A549 (cell line): ENCODE measurements at regions not wholly inside any gene's neighbourhood (a gene's known extent, or its start where the extent isn't known, plus 50 kb on each side); places are given as distances from the start of the nearest gene placed in this dataset.

ENCODE experiments used
- NFE2L2 ChIP-seq: fragments of 150-350 bp; conservative IDR thresholded peaks from 2 replicates; pipeline ENCODE4 v1.6.1; 2014; ENCODE audit warnings: low read length
- PHF8 ChIP-seq: fragments of 200-600 bp; sonication (generic); IDR thresholded peaks from 2 replicates; pipeline ENCODE4 v1.6.1; 2016; ENCODE audit warnings: low read depth, mild to moderate bottlenecking, antibody characterized with exemption, moderate library complexity, borderline replicate concordance
- POLR2A ChIP-seq: IDR thresholded peaks from 2 replicates; pipeline ENCODE4 v1.6.1; 2012; ENCODE audit warnings: mild to moderate bottlenecking, low read length
- RAD21 ChIP-seq, 2 experiments: fragments of >200 bp in 1 of 2; sonication (Bioruptor Twin) in 1 of 2; formaldehyde crosslinking in 1 of 2; IDR thresholded peaks in 1 of 2; conservative IDR thresholded peaks in 1 of 2; 2 replicates in 1 of 2; 3 replicates in 1 of 2; pipeline ENCODE4 v1.6.1; 2012 to 2018; ENCODE audit warnings: inconsistent platforms in 1 of 2
- RFX5 ChIP-seq: fragments of 450-650 bp; IDR thresholded peaks from 2 replicates; pipeline ENCODE4 v1.7.1; 2014; ENCODE audit warnings: antibody characterized with exemption, mild to moderate bottlenecking, moderate library complexity
- TF ChIP-seq, protein P1 (sequence below): fragments of >200 bp; sonication (Bioruptor Twin); formaldehyde crosslinking; IDR thresholded peaks from 3 replicates; pipeline ENCODE4 v1.5.1; 2016

DNA sequence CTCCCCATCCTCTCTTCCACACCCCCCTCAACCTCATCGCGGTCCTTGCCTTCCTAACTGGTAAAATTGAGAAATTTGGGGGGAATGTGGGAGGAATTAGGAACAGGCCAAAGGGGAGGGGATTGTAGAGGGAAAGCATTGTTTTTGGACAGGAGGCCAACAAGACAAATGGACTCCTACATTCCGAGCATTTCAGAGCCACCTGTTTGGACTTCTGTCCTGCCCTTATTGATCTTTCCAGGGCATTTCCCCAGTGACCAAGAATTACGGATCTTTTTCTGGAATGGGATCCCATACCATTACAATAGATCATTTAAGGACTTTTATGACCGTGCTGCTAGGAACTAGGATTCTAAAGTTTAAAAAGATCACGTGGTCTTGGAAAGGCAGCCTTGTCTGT lies 221.3 kb upstream of the ASIC2 start:
- TF ChIP-seq NFE2L2 (no peak), POLR2A (no peak), RFX5 (no peak), RAD21 (conservative IDR thresholded peaks at IDR 0.05 in 1 of 2, IDR thresholded peaks at IDR 0.05 in 1 of 2) (no peak), PHF8 (no peak)
- TF ChIP-seq, protein P1, sequence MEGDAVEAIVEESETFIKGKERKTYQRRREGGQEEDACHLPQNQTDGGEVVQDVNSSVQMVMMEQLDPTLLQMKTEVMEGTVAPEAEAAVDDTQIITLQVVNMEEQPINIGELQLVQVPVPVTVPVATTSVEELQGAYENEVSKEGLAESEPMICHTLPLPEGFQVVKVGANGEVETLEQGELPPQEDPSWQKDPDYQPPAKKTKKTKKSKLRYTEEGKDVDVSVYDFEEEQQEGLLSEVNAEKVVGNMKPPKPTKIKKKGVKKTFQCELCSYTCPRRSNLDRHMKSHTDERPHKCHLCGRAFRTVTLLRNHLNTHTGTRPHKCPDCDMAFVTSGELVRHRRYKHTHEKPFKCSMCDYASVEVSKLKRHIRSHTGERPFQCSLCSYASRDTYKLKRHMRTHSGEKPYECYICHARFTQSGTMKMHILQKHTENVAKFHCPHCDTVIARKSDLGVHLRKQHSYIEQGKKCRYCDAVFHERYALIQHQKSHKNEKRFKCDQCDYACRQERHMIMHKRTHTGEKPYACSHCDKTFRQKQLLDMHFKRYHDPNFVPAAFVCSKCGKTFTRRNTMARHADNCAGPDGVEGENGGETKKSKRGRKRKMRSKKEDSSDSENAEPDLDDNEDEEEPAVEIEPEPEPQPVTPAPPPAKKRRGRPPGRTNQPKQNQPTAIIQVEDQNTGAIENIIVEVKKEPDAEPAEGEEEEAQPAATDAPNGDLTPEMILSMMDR, result no peak
